Aorta (tissue), 5 donors: ENCODE measurements at regions not wholly inside any gene's neighbourhood (a gene's known extent, or its start where the extent isn't known, plus 50 kb on each side); places are given as distances from the start of the nearest gene placed in this dataset.

Source experiments
- ATAC-seq: fragments of 200-7000 bp; cut with Tn5 transposase; one replicate; pipeline ENCODE4 v1.9.1; 2022; ENCODE audit warnings: moderate library complexity; ENCODE audit not compliant: low FRiP score
- DNase-seq, 2 donors: peaks; one replicate each; pipeline ENCODE4 v3.0.0-alpha.2; 2020
- H3K27ac ChIP-seq, 2 donors: one replicate each; pipeline ENCODE4 v1.5.1; 2013; ENCODE audit warnings: low read length in 2 of 2, mild to moderate bottlenecking in 2 of 2, moderate library complexity in 2 of 2, control low read depth in 1 of 2, inconsistent platforms in 1 of 2, low read depth in 1 of 2
- H3K27me3 ChIP-seq, 2 donors: one replicate each; pipeline ENCODE4 v1.6.1; 2013; ENCODE audit warnings: control low read depth in 1 of 2, low read length in 1 of 2, mild to moderate bottlenecking in 1 of 2, moderate library complexity in 1 of 2; ENCODE audit not compliant: insufficient read depth in 2 of 2, control insufficient read depth in 1 of 2
- H3K36me3 ChIP-seq, 2 donors: one replicate each; pipeline ENCODE4 v1.6.1; 2013; ENCODE audit warnings: control low read depth in 1 of 2, low read length in 1 of 2, mild to moderate bottlenecking in 1 of 2; ENCODE audit not compliant: insufficient read depth in 2 of 2, control insufficient read depth in 1 of 2
- H3K4me1 ChIP-seq, 2 donors: one replicate each; pipeline ENCODE4 v1.6.1; 2013; ENCODE audit warnings: low read length in 2 of 2, control low read depth in 1 of 2, mild to moderate bottlenecking in 1 of 2, moderate library complexity in 1 of 2; ENCODE audit not compliant: insufficient read depth in 2 of 2, control insufficient read depth in 1 of 2
- H3K4me3 ChIP-seq, 2 donors: one replicate each; pipeline ENCODE4 v1.5.1; 2013; ENCODE audit warnings: low read length in 2 of 2, control low read depth in 1 of 2, mild to moderate bottlenecking in 1 of 2
- H3K9me3 ChIP-seq: one replicate; pipeline ENCODE4 v1.6.1; 2013; ENCODE audit warnings: mild to moderate bottlenecking, low read length; ENCODE audit not compliant: control insufficient read depth
- WGBS, 2 donors: extraction: QIAGEN DNeasy Blood & Tissue Kit; methylation state at CpG; one replicate each; pipeline ENCODE4 v1.1.7; 2013; 5-methylcytosine and 5-hydroxymethylcytosine counted together
- intact Hi-C, 2 donors: fragments of 100-400 bp; cut with DNase I; formaldehyde crosslinking; loops; one replicate each; pipeline versions ENCODE4 v1.14.2 to v1.15.0; 2022
- donor health status: healthy with polysubstance abuse.
- donor health status: Bipolar disorder and iron deficiency.
- donor health status: DM: no; HTN: no; CAD: no.
- donor health status: DM: no; HTN: no; CAD: no.
- donor health status: DM: yes; HTN: yes; CAD: no.

DNA sequence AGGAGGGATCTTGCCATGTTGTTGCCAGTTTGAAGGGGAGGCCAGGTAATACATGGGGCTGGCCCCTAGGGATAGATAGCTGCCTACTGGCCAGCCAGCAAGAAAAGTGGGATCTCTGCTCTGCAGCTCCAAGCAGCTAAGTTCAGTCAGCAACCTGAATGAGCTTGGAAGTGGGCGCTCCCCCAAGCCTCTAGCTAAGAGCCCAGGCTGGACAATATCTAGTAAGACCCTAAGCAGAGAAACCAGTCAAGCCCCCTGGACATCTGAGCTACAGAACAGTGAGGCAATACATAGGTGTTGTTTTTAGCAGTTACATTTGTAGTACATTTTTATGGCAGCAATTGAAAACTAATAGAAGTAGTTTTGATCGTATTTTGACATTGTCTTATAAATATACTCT lies 409.8 kb upstream of the SMIM21 start:
- WGBS, 2 donors = 90 to 92% methylated on average over 2 of the region's 2 CpGs
- Histone ChIP-seq H3K4me1 (no peaks in the 10 kb centered on the region), H3K27me3 (peaks cover 0 to 2% of the 10 kb centered on the region in 2 donors), H3K9me3 (no peaks in the 10 kb centered on the region), H3K4me3 (no peak overlapping the region), H3K27ac (no peak overlapping the region), H3K36me3 (no peaks in the 10 kb centered on the region)
- DNase-seq (no peak), ATAC-seq (no peak)
- intact Hi-C loops = no loop called here

DNA sequence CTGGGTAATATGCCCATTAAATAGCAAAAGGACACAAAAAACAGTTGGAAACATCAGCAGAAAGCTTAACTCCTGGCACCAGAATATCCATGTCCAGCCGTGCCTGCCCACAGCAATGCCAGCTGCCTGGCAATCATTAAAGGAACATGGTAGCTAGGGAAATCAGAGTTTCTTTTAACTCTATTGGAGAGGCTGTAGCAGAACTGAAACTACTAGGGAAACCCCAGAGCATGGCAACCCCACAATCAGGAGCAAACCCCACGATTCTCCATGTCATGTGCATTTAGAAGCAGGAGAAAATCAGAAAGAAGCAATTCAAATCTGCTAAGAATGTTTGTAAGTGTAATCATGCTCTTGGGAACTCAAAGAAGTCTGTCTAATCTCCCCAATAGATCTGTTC lies 409.0 kb upstream of the SMIM21 start:
- intact Hi-C loops = no loop called here
- no peak overlapping the region for H3K27ac ChIP-seq

DNA sequence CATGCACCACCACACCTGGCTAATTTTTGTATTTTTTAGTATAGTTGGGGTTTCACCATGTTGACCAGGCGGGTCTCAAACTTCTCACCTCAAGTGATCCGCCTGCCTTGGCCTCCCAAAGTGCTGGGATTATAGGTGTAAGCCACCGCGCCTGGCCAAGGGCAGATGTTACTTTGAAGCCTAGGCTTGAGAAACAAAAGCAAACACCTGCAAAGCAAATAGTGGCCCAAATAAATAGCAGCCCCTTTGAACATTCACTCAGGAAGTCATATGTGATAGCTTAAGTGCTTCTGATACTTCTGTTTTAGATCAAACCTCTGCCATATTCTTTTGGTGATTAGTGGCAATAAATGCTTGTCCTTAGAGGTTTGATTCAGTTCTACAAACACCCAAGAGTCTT lies 404.5 kb upstream of the SMIM21 start:
- ATAC-seq (no peak), DNase-seq (no peak)
- intact Hi-C loops = no loop called here
- WGBS, 2 donors = 92% methylated on average over 4 of the region's 4 CpGs
- Histone ChIP-seq H3K27me3 (peaks cover 0 to 2% of the 10 kb centered on the region in 2 donors), H3K9me3 (no peaks in the 10 kb centered on the region), H3K4me3 (no peak overlapping the region), H3K36me3 (no peaks in the 10 kb centered on the region), H3K4me1 (no peaks in the 10 kb centered on the region), H3K27ac (no peak overlapping the region)

More for the DNA sequence above, 409.0 kb upstream of the SMIM21 start:
- ATAC-seq = no peak
- Histone ChIP-seq H3K27me3 (peaks cover 0 to 2% of the 10 kb centered on the region in 2 donors), H3K9me3 (no peaks in the 10 kb centered on the region), H3K4me3 (no peak overlapping the region), H3K4me1 (no peaks in the 10 kb centered on the region), H3K36me3 (no peaks in the 10 kb centered on the region)
- 38 to 41% methylated on average over 2 of the region's 2 CpGs for WGBS, 2 donors
- no peak for DNase-seq

GRCh38 chr18:75830828-75831227 lies 403.3 kb upstream of the SMIM21 start:
- Histone ChIP-seq H3K27me3 (no peaks in the 10 kb centered on the region), H3K4me1 (no peaks in the 10 kb centered on the region), H3K9me3 (no peaks in the 10 kb centered on the region), H3K4me3 (no peak overlapping the region), H3K36me3 (no peaks in the 10 kb centered on the region), H3K27ac (no peak overlapping the region)
- intact Hi-C loops = no loop called here
- 39 to 47% methylated on average over 2 of the region's 2 CpGs for WGBS, 2 donors
- no peak for DNase-seq
- ATAC-seq = no peak

- no peak for ATAC-seq
- 55 to 61% methylated on average over 4 of the region's 4 CpGs for WGBS, 2 donors
- Histone ChIP-seq H3K4me1 (no peaks in the 10 kb centered on the region), H3K36me3 (no peaks in the 10 kb centered on the region), H3K9me3 (no peaks in the 10 kb centered on the region), H3K27me3 (no peaks in the 10 kb centered on the region), H3K27ac (no peak overlapping the region), H3K4me3 (no peak overlapping the region)
- intact Hi-C loops = no loop called here
- no peak for DNase-seq
Measured at GRCh38 chr18:75829091-75829490, 401.6 kb upstream of the SMIM21 start.

DNA sequence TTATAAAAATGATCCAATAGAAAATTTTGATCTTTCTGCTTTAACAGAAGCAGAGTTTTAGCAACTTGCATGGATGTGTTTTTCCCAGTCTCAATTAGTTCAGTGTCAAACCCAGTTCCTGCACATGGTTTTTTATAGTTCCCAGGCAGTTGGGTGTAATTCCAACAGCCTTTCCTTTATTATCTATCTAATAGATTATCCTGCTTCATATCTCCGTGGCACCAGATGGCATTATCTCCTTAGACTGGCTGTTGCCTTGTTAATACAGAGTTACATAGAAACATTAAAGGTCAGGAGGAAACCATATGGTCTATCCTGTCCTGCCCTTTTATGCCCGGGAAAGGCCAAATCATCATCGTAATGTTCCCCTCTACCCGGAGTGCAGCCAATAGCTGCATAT lies 400.9 kb upstream of the SMIM21 start:
- Histone ChIP-seq H3K27ac (no peak overlapping the region), H3K9me3 (no peaks in the 10 kb centered on the region), H3K36me3 (no peaks in the 10 kb centered on the region), H3K27me3 (no peaks in the 10 kb centered on the region), H3K4me1 (no peaks in the 10 kb centered on the region), H3K4me3 (no peak overlapping the region)
- intact Hi-C loops = no loop called here
- no peak for ATAC-seq
- no peak for DNase-seq
- WGBS, 2 donors = 57 to 63% methylated on average over 4 of the region's 4 CpGs

GRCh38 chr18:75827751-75828287 lies 400.3 kb upstream of the SMIM21 start:
- WGBS, 2 donors = 58% methylated on average over 7 of the region's 7 CpGs
- intact Hi-C loops = no loop called here
- Histone ChIP-seq H3K27me3 (no peaks in the 10 kb centered on the region), H3K36me3 (no peaks in the 10 kb centered on the region), H3K4me3 (no peak overlapping the region), H3K9me3 (no peaks in the 10 kb centered on the region), H3K27ac (no peak overlapping the region), H3K4me1 (no peaks in the 10 kb centered on the region)
- ATAC-seq = no peak
- no peak for DNase-seq

DNA sequence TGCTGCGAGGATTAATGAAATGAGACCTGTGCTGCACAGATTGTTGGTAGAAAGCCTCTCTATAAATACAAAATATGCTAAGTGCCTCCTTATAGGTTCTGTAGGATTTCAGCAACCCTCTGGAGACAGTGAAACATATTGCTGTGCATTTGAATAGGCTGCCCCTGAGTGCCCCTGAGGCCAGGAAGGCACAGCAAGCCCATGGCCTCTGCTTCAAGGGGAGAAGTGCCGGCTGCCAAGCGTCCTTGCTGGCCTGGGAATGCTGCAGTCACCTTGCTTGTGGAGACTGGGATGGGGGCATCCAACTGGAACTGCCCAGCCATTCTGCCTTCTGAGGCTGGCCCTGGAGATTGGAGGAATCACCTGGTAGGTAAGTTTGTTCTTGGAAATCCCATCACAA lies 397.2 kb upstream of the SMIM21 start:
- ATAC-seq = no peak

DNA sequence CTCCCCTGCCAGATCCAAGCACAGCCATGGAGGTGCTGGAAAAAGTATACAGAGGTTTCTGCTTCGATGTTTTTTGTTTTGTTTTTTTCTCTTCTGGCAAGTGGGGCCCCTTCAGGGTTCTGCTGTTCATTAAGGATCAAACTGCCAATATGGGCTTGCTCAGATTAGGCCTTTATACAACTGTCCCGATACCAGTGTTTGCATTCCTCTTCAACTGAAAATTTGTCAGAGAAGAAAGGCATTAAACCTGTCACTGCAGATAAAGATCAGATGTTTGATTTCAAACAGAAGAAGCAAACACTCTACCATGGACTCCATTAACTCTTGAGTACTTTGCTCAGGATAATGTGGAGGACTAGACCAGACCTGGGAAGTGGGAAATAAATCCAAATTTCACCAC lies 396.0 kb upstream of the SMIM21 start:
- DNase-seq (no peak), ATAC-seq (no peak)
- WGBS, 2 donors = 23 to 29% methylated on average over 2 of the region's 2 CpGs
- H3K4me1 ChIP-seq = no peaks in the 10 kb centered on the region
- H3K36me3 ChIP-seq = no peaks in the 10 kb centered on the region
- no peaks in the 10 kb centered on the region for H3K27me3 ChIP-seq
- no peak overlapping the region for H3K27ac ChIP-seq
- H3K4me3 ChIP-seq = no peak overlapping the region
- intact Hi-C loops = no loop called here
- H3K9me3 ChIP-seq = no peaks in the 10 kb centered on the region

More for the DNA sequence above, 397.2 kb upstream of the SMIM21 start:
- Histone ChIP-seq H3K9me3 (no peaks in the 10 kb centered on the region), H3K36me3 (no peaks in the 10 kb centered on the region), H3K27me3 (no peaks in the 10 kb centered on the region), H3K4me3 (no peak overlapping the region), H3K27ac (no peak overlapping the region), H3K4me1 (no peaks in the 10 kb centered on the region)
- no peak for DNase-seq
- intact Hi-C loops = no loop called here
- 82 to 95% methylated on average over 3 of the region's 3 CpGs for WGBS, 2 donors
